ENCODE measurements at regions not wholly inside any gene's neighbourhood (a gene's known extent, or its start where the extent isn't known, plus 50 kb on each side); places are given as distances from the start of the nearest gene placed in this dataset.
A peak's percentile ranks its signal among the peaks of the same experiment; 100 is the strongest.

DNA sequence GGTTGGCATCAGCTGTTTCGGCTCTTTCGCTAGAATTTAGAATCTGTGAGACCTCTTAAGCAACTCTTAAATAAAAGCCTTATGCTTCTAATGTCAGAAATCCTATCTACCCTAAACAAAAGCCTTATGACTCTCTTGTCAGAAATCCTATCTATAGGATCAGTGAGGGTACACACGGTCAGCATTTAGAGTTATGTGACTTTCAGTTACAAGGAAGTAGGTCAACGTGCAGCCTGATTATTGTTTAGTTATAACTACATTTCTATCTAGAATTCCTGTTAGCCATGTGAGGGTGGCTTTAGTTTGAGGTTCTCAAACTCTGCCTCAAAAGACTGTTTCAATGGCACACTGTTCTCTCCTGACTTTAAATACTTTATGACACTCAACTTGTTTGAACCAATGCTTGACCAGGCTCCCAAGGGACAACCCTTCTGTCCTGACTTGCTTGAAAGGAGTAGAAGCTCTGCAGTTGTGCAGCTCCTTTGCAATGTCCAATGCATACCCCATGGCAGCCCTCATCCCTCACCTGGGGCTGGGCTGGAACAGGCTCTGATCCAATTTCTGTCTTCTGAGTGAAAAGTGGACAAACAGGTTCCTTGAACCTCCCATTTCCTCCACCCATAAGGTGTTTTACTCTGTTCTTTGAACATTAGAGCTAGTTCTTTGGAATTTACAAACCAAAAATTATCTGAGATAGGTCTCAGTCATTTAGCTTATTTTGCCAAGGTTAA, 251.6 kb upstream of the PIK3R1 start:
- Histone ChIP-seq H3K9me3 (ENCODE audit: low read depth) (no peaks in the 10 kb centered on the region), H4K20me1 (ENCODE audit: insufficient read depth, poor library complexity, severe bottlenecking) (no peaks in the 10 kb centered on the region), H3K79me2 (no peaks in the 10 kb centered on the region), H3K4me3 (no peak overlapping the region), H3K36me3 (replicated peaks; ENCODE audit: insufficient read depth, low read depth) (no peaks in the 10 kb centered on the region), H3K27ac (peak overlapping the region; percentile 65), H3K9me2 (replicated peaks; ENCODE audit: insufficient read depth) (no peaks in the 10 kb centered on the region), H3K4me2 (peak overlapping the region; percentile 37), H3K27me3 (no peaks in the 10 kb centered on the region), H3K4me1 (ENCODE audit: insufficient read depth) (peaks cover 32% of the 10 kb centered on the region), H2AFZ (no peak overlapping the region)
- no peak for DNase-seq (ENCODE audit: low spot score)
- WGBS (ENCODE audit: low lambda C conversion rate, missing lambda C conversion rate) = 61% methylated on average over 4 of the region's 4 CpGs
- TF ChIP-seq EZH2phosphoT487 (IDR thresholded peaks at IDR 0.05; ENCODE audit: low read depth, severe bottlenecking, unreplicated experiment) (no peak), EZH2 (IDR thresholded peaks at IDR 0.05; ENCODE audit: borderline replicate concordance) (no peak)
- TF ChIP-seq, protein P1, sequence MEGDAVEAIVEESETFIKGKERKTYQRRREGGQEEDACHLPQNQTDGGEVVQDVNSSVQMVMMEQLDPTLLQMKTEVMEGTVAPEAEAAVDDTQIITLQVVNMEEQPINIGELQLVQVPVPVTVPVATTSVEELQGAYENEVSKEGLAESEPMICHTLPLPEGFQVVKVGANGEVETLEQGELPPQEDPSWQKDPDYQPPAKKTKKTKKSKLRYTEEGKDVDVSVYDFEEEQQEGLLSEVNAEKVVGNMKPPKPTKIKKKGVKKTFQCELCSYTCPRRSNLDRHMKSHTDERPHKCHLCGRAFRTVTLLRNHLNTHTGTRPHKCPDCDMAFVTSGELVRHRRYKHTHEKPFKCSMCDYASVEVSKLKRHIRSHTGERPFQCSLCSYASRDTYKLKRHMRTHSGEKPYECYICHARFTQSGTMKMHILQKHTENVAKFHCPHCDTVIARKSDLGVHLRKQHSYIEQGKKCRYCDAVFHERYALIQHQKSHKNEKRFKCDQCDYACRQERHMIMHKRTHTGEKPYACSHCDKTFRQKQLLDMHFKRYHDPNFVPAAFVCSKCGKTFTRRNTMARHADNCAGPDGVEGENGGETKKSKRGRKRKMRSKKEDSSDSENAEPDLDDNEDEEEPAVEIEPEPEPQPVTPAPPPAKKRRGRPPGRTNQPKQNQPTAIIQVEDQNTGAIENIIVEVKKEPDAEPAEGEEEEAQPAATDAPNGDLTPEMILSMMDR (IDR thresholded peaks at IDR 0.05; ENCODE audit: poor library complexity) = no peak

DNA sequence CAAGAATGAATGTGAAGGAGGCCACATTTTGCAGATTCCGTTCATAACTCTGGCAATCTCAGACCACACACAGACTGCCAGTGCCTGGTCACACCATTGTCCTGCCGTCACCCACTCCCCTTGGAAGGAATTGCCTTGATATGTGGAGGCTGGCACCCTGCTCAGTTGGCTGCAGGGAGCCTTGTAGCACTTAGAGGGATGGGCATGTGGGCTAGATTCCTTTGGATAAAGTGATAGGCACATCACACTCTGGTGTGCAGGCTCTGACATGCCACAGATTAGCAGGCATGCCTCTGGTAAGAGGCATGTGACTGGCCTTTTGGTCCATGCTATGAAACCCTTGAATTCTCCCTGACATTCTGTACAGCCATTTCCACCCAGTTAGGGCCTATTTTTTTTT, 254.6 kb upstream of the PIK3R1 start:
- Histone ChIP-seq H3K4me2 (no peak overlapping the region), H4K20me1 (ENCODE audit: insufficient read depth, poor library complexity, severe bottlenecking) (no peaks in the 10 kb centered on the region), H3K36me3 (replicated peaks; ENCODE audit: insufficient read depth, low read depth) (no peaks in the 10 kb centered on the region), H3K27me3 (no peaks in the 10 kb centered on the region), H3K4me3 (no peak overlapping the region), H3K9me3 (ENCODE audit: low read depth) (no peaks in the 10 kb centered on the region), H3K9me2 (replicated peaks; ENCODE audit: insufficient read depth) (no peaks in the 10 kb centered on the region), H3K27ac (no peak overlapping the region), H2AFZ (no peak overlapping the region), H3K79me2 (no peaks in the 10 kb centered on the region), H3K4me1 (ENCODE audit: insufficient read depth) (peaks cover 20% of the 10 kb centered on the region)
- DNase-seq (ENCODE audit: low spot score) = no peak
- 45% methylated on average over 2 of the region's 2 CpGs for WGBS (ENCODE audit: low lambda C conversion rate, missing lambda C conversion rate)
- TF ChIP-seq EZH2 (IDR thresholded peaks at IDR 0.05; ENCODE audit: borderline replicate concordance) (no peak), EZH2phosphoT487 (IDR thresholded peaks at IDR 0.05; ENCODE audit: low read depth, severe bottlenecking, unreplicated experiment) (no peak)
- TF ChIP-seq, protein P1 (IDR thresholded peaks at IDR 0.05; ENCODE audit: poor library complexity) = no peak

DNA sequence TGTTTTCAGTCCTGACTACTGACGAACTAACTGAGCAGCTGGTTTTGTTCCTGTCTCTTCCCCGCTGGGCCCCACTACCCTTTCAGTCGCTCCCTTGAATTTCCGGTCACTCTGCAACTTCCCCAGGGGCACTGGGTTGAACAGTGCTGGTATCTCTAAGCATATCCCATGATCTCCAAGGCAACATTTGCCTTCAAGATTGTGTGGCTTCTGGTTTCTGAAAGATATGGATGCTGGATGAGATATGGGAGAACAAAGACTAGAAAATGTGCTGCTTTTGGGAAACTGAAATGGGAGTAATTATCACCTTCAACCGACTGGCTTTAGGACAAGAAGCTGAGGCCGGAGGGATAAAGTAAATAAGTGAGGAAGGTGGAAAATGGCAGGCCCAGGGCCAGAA, 258.2 kb upstream of the PIK3R1 start:
- no peaks in the 10 kb centered on the region for H3K36me3 ChIP-seq (replicated peaks; ENCODE audit: insufficient read depth, low read depth)
- no peak for TF ChIP-seq EZH2phosphoT487 (IDR thresholded peaks at IDR 0.05; ENCODE audit: low read depth, severe bottlenecking, unreplicated experiment)
- no peak for TF ChIP-seq EZH2 (IDR thresholded peaks at IDR 0.05; ENCODE audit: borderline replicate concordance)
- TF ChIP-seq, protein P1 (IDR thresholded peaks at IDR 0.05; ENCODE audit: poor library complexity) = no peak
- no peaks in the 10 kb centered on the region for H3K27me3 ChIP-seq
- H3K79me2 ChIP-seq = no peaks in the 10 kb centered on the region
- H3K9me2 ChIP-seq (replicated peaks; ENCODE audit: insufficient read depth) = no peaks in the 10 kb centered on the region
- peak overlapping the region; percentile 55 for H2AFZ ChIP-seq
- no peak overlapping the region for H3K4me3 ChIP-seq
- H3K4me1 ChIP-seq (ENCODE audit: insufficient read depth) = no peaks in the 10 kb centered on the region
- H3K9me3 ChIP-seq (ENCODE audit: low read depth) = no peaks in the 10 kb centered on the region
- no peak for DNase-seq (ENCODE audit: low spot score)
- no peak overlapping the region for H3K4me2 ChIP-seq
- no peaks in the 10 kb centered on the region for H4K20me1 ChIP-seq (ENCODE audit: insufficient read depth, poor library complexity, severe bottlenecking)
- no peak overlapping the region for H3K27ac ChIP-seq
- 53% methylated on average over 6 of the region's 6 CpGs for WGBS (ENCODE audit: low lambda C conversion rate, missing lambda C conversion rate)

All from hepatocyte (in vitro differentiated cells).